Prostate gland (tissue), 2 donors: ENCODE measurements at regions not wholly inside any gene's neighbourhood (a gene's known extent, or its start where the extent isn't known, plus 50 kb on each side); places are given as distances from the start of the nearest gene placed in this dataset.

Source experiments
- DNase-seq: peaks from one replicate; pipeline ENCODE4 v3.0.0-alpha.2; 2019; ENCODE audit warnings: low spot score
- H3K27ac ChIP-seq, 2 donors: fragments of 200-600 bp; sonication (generic); 2 replicates each; pipeline ENCODE4 v1.5.1; 2017 to 2019
- H3K27me3 ChIP-seq: fragments of 200-600 bp; sonication (generic); replicated peaks from 2 replicates; pipeline ENCODE4 v1.5.1; 2019; ENCODE audit not compliant: insufficient read depth
- H3K36me3 ChIP-seq, 2 donors: fragments of 200-600 bp; sonication (generic); 1 replicate in 1 of 2; 2 replicates in 1 of 2; pipeline versions ENCODE4 v1.5.1 to v1.8.1; 2017 to 2019
- H3K4me1 ChIP-seq: fragments of 200-600 bp; sonication (generic); replicated peaks from 2 replicates; pipeline ENCODE4 v1.5.1; 2019
- H3K4me3 ChIP-seq, 2 donors: fragments of 200-600 bp; sonication (generic); 2 replicates each; pipeline ENCODE4 v1.5.1; 2017 to 2019
- H3K9me3 ChIP-seq: fragments of 200-600 bp; sonication (generic); 2 replicates; pipeline ENCODE4 v1.5.1; 2017
- POLR2A ChIP-seq: fragments of 450-650 bp; IDR thresholded peaks from one replicate; pipeline ENCODE4 v1.6.1; 2016; ENCODE audit warnings: antibody characterized with exemption, mild to moderate bottlenecking
- POLR2AphosphoS5 ChIP-seq: sonication (generic); formaldehyde crosslinking; IDR thresholded peaks from one replicate; pipeline ENCODE4 v1.6.1; 2017; ENCODE audit warnings: antibody characterized with exemption
- WGBS: methylation state at CpG from one replicate; pipeline ENCODE4 v1.1.5; 2018; 5-methylcytosine and 5-hydroxymethylcytosine counted together
- intact Hi-C: fragments of 100-400 bp; cut with DNase I; formaldehyde crosslinking; loops from one replicate; pipeline ENCODE4 v1.14.2; 2022
- TF ChIP-seq, protein P1 (sequence below), 4 experiments: fragments of 200-600 bp in 2 of 4; fragments of 450-650 bp in 2 of 4; sonication (generic) in 2 of 4; IDR thresholded peaks; 1 replicate in 3 of 4; 2 replicates in 1 of 4; pipeline ENCODE4 v1.5.1; 2016 to 2019; ENCODE audit warnings: antibody characterized with exemption in 4 of 4, mild to moderate bottlenecking in 2 of 4, moderate library complexity in 2 of 4

DNA sequence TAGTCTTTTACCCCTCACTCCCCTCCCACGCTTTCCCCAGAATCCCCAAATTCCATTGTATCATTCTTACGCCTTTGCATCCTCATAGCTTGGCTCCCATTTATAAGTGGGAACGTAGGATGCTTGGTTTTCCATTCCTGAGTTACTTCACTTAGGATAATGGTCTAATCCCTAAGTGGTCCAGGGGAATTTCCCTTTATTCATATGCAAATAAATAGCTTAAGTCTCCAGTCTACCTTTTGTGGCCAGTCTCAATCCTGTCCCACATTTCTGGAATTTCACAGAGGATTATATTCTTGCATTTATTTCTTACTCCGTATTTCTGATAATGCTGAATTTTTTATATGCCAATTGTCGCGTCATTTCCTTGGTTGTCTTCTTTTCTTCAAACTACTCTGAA, 245.6 kb upstream of the DAB2 start:
- DNase-seq = no peak
- Histone ChIP-seq H3K27ac (no peak overlapping the region), H3K27me3 (no peaks in the 10 kb centered on the region), H3K4me3 (no peak overlapping the region), H3K36me3 (no peaks in the 10 kb centered on the region), H3K9me3 (no peaks in the 10 kb centered on the region), H3K4me1 (no peaks in the 10 kb centered on the region)
- TF ChIP-seq POLR2A (no peak), POLR2AphosphoS5 (no peak)
- TF ChIP-seq, protein P1, sequence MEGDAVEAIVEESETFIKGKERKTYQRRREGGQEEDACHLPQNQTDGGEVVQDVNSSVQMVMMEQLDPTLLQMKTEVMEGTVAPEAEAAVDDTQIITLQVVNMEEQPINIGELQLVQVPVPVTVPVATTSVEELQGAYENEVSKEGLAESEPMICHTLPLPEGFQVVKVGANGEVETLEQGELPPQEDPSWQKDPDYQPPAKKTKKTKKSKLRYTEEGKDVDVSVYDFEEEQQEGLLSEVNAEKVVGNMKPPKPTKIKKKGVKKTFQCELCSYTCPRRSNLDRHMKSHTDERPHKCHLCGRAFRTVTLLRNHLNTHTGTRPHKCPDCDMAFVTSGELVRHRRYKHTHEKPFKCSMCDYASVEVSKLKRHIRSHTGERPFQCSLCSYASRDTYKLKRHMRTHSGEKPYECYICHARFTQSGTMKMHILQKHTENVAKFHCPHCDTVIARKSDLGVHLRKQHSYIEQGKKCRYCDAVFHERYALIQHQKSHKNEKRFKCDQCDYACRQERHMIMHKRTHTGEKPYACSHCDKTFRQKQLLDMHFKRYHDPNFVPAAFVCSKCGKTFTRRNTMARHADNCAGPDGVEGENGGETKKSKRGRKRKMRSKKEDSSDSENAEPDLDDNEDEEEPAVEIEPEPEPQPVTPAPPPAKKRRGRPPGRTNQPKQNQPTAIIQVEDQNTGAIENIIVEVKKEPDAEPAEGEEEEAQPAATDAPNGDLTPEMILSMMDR (IDR thresholded peaks at IDR 0.05) = no peak
- WGBS = 92% methylated on average over 6 of the region's 6 CpGs
- intact Hi-C loops = no loop called here

DNA sequence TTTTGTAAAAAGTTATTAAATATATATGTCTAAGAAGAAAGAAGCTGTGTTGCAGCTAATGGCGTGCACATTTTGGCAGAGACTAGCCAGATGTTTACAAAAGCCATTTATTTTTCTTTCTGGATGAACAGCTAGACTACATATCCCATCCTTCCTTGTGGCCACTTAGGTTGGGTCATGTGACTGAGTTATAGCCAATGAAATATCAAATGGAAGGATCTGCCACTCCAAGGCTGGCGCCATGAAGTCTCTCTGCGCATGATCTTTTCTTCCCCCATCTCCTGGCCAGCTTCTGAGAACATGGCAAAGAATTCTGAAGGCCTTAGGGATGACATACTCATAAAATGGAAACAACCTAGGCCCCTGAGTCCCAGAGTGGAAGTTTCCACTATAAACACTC, 244.2 kb upstream of the DAB2 start:
- Histone ChIP-seq H3K27ac (no peak overlapping the region), H3K27me3 (no peaks in the 10 kb centered on the region), H3K36me3 (no peaks in the 10 kb centered on the region), H3K4me3 (no peak overlapping the region), H3K4me1 (no peaks in the 10 kb centered on the region), H3K9me3 (no peaks in the 10 kb centered on the region)
- 92% methylated on average over 3 of the region's 3 CpGs for WGBS
- DNase-seq = no peak
- no peak for TF ChIP-seq POLR2AphosphoS5
- TF ChIP-seq POLR2A = no peak
- TF ChIP-seq, protein P1 (IDR thresholded peaks at IDR 0.05) = no peak
- intact Hi-C loops = no loop called here

DNA sequence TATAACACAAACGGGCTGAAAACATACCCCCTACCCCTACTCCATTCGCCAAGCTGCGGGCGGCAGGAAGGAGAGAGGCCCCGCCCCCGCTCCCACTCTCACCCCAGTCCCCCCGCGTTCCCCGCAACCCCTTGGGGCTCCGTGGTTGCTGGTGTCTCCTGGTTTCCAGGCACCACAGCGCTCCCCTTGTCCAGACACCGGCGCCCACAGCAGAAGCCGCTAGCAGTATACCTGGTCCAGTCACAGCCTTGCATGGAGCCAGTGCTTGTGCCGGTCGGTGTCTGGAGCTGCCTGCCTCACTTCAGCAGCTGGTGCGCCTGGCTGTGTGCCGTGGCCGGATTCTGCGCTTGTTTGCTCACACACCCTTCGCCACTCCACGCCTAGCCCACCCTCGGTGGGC, 240.5 kb upstream of the DAB2 start:
- WGBS = 97% methylated on average over 23 of the region's 23 CpGs
- Histone ChIP-seq H3K27ac (no peak overlapping the region), H3K27me3 (no peaks in the 10 kb centered on the region), H3K36me3 (no peaks in the 10 kb centered on the region), H3K9me3 (no peaks in the 10 kb centered on the region), H3K4me1 (no peaks in the 10 kb centered on the region), H3K4me3 (no peak overlapping the region)
- TF ChIP-seq POLR2A (no peak), POLR2AphosphoS5 (no peak)
- TF ChIP-seq, protein P1 (IDR thresholded peaks at IDR 0.05) = no peak
- intact Hi-C loops = no loop called here
- no peak for DNase-seq

DNA sequence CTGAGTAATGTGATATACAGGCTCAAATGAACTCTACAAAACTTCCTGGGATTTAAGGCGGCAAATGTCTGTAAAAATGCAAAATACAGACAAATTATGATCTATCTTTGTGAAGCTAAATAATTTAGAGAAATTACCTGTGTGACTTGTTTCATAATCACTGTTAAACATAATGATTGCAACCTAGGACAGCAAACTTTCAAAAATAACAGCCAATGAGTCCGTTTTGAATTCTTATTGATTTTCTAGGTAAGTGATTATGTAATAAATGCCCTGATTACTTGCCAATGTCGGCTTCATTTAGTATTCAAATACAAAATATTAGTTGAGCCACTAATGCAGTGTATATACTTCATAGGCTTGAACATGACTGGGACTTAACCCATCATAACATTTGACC, 238.2 kb upstream of the DAB2 start:
- TF ChIP-seq, protein P1 (IDR thresholded peaks at IDR 0.05) = no peak
- TF ChIP-seq POLR2A = no peak
- TF ChIP-seq POLR2AphosphoS5 = no peak
- Histone ChIP-seq H3K4me1 (no peaks in the 10 kb centered on the region), H3K27ac (no peak overlapping the region), H3K27me3 (no peaks in the 10 kb centered on the region), H3K9me3 (no peaks in the 10 kb centered on the region), H3K4me3 (no peak overlapping the region), H3K36me3 (no peaks in the 10 kb centered on the region)
- WGBS = 85% methylated on average over 3 of the region's 3 CpGs
- DNase-seq = no peak
- intact Hi-C loops = no loop called here

DNA sequence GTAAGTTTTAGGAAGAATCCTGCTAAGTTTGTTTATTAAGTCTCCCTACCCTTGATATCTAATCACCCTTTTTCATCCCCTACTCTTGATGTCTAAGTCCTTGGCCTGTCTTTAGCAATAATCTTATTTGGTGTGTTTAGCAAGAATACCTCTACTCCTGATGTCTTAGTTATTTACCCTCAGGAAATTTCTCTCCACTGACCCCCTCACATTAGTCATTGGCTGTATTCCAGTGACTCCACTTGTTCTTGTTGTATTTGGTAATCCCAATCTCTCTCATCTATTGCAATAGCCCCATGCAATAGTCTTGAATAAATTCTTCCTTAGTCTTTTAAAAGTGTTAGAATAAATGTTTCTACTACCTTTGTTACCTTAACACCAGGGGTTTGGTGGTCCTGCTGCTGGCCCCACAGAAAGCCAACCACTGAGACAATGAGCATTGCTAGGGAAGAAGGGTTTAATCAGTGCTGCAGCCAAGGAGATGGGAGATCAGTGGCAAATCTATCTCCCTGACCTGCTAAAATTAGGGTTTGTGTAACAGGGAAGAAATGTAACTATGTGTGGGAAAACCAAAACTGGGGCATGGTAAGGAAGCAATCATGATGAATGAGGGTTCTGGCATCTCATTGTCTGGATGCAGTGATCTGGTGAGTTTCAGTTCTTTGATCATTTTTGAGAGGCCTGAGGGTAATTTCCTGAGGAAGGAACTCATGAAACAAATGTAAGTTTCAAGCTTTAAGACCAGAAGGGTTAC, 236.4 kb upstream of the DAB2 start:
- Histone ChIP-seq H3K36me3 (no peaks in the 10 kb centered on the region), H3K9me3 (no peaks in the 10 kb centered on the region), H3K4me1 (no peaks in the 10 kb centered on the region), H3K4me3 (no peak overlapping the region), H3K27ac (no peak overlapping the region), H3K27me3 (no peaks in the 10 kb centered on the region)
- DNase-seq = no peak
- intact Hi-C loops = no loop called here
- TF ChIP-seq POLR2A (no peak), POLR2AphosphoS5 (no peak)
- TF ChIP-seq, protein P1 (IDR thresholded peaks at IDR 0.05) = no peak
